ENCODE measurements at regions not wholly inside any gene's neighbourhood (a gene's known extent, or its start where the extent isn't known, plus 50 kb on each side); places are given as distances from the start of the nearest gene placed in this dataset.

GRCh38 chr10:37685741-37686683, 171.4 kb downstream of the ZNF248 start:
- DNase-seq: no peak

DNA sequence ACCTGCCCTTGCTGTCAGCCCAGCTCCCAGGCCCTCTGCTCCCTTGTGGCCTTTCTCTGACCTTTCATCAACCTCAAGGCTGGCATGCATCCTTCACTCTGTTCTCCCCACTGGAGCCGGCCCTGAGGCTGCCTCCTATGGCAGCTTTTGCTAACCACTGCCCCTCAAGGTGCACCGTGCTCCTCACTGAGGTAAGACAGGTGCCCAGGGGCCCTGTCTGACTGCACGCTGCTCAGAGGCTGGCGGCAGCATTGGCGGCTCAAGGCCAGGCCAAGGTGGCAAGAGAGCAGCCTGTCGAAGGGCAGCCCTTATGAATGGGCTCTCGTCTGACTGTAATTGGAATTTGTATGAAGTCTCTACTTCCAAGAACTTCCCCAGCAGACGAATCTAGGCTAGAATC, 172.6 kb downstream of the ZNF248 start:
- DNase-seq: no peak

DNA sequence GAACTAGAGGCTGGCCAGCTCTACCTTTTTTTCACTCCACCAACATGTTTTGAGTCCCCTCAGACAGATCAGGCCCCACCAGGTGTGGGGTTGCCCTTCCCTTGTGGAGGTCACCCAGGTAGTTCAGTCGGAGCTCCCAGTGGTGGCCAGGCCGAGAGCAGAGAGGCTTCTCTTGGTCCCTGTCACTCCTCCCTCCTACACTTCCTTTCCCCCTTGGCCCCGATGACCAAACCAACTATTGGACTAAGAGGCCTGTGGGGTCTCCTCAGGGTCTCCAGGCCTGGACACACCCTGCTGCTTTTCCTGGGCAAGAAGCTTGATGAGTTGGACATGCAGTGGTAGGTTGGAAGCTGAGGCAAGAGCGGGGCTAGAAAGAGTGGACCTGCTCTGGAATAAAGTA, 174.8 kb downstream of the ZNF248 start:
- DNase-seq: no peak

DNA sequence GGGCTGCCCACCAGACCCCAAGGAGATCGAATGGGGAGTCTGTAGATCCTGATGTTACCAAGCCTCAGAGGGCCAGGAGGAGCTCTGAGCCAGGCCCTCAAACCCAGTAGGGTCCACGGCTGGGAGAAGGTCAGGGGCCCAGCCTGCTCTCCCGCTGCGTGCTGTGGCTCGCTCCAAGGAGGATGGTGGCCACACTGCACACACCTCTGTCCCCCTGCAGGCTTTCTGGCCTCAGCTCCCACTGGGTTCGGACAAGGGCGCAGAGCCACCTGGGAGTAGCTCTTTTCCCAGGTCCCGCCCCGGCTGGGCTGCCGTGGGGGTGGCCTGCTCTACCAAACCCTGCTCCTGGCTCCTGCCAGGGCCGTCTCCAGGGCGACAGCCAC, 175.8 kb downstream of the ZNF248 start:
- DNase-seq: no peak

GRCh38 chr10:37680716-37681616, 176.4 kb downstream of the ZNF248 start:
- peak; percentile 0 for DNase-seq

DNA sequence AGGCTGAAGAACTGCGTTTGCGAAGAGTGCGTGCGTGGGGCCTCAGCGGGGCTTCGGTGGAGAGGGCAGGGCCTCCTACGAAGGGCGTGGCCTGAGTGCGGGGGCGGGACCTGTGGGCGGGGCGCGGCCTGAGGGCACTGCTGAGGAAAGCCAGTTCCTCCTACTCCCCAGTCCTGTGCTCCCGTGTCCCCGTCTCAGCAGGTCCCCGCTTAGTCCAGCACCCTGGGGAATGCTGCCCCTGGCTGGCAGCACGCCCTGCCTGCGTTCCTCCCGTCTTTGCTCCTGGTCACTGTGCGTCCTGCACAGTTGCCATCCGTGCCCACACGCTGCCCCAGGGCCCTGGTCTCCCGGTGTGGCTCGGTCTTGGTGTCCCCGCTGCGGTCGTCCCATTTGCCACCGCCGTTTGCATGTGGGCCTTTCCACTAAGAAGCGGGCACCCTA, 177.1 kb downstream of the ZNF248 start:
- DNase-seq: no peak

DNA sequence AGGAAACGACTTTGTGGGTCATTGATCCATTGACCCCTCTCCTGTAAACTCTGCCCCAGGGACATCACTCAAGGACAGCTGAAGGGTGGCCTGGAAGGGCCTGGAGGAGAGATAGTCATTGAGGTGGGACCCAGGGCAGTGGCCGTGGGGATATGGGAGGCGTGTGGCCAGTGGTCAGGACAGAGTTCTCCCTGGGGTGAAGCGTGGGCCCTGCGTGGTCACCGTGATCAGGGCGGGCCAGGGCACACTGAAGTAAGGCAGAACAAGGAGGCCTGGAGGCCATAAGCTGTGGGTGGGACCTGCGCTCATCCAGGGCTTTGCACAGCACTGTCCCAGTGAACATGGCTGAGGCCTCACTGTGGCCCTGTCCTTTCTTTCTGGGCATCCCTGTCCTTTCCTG, 177.9 kb downstream of the ZNF248 start:
- no peak for DNase-seq

DNA sequence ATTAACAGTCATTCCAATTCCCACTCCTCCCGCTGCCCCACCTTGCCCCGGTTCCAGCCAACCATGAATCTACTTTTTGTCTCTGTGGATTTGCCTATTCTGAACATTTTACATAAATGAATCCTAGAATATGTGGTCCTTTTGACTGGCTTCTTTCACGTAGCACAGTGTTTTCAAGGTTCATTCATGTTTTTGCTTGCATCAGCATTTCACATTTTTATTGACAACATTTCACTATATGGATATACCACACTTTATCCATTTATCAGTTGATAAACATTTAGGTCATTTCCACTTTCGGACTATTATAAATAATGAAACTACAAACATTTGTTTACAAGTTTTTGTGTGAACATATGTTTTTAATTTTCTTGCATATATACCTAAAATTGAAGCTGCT, 182.0 kb downstream of the ZNF248 start:
- no peak for DNase-seq

DNA sequence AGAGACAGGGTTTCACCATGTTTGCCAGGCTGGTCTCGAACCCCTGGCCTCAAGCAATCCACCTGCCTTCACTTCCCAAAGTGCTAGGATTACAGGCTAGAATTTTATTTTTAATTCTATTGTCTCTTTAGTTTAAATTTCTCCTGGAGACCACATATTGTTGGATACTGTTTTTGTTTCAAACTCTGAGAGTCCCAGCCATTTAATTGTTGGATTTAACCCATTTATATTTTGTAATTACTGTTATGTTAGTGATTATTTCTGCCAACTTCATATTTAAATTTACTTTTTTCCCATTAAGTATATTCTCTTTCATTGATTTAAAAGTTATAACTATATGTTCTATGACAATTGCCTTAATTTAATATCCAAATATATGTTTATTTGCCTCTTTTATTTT, 185.6 kb downstream of the ZNF248 start:
- DNase-seq: no peak

DNA sequence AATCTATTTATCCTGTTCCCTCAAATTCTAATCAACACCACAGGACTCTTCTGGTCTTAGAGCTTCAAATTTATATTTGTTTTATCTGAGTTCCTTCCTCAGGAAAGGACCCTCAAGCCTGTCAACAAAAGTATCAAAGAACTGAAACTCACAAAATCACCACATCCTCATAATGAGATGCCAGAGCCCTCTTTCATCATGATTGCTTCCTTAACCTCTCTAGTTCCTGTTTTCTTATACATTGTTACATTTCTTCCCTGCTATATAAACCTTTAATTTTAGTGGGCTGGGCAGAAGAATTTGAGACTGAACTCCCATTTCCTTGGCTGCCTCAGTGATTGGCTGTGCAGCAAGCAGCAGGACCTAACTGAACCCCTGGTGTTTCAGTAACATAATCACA, 189.7 kb downstream of the ZNF248 start:
- no peak for DNase-seq

GRCh38 chr10:37654466-37654865, 202.9 kb downstream of the ZNF248 start:
- DNase-seq: no peak

- no peak for DNase-seq
Measured at GRCh38 chr10:37643187-37643586, 214.2 kb downstream of the ZNF248 start.

GRCh38 chr10:37640301-37640700, 217.1 kb downstream of the ZNF248 start:
- DNase-seq: no peak

DNA sequence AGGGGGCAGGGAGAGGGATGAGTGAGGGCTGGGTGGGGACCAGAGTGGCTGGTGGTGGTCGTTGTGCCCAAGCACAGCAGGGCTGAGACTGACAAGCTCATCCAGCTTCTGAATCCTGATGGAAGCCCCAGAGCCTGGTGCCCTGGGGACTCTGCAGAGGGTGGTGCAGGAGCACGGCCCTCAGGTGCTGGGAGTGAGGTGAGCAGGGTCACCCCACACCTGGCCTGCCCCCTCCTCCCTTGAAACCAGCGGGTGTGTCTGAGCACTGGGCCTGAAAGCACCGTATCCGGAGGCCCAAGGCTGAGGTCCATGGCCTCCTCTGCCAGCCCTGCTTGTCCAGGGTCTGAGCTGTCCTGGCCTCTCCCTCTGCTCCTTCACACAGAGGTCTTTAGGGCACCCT, 218.2 kb downstream of the ZNF248 start:
- DNase-seq: no peak

- DNase-seq: no peak
Measured at GRCh38 chr10:37638569-37638968, 218.8 kb downstream of the ZNF248 start.

DNA sequence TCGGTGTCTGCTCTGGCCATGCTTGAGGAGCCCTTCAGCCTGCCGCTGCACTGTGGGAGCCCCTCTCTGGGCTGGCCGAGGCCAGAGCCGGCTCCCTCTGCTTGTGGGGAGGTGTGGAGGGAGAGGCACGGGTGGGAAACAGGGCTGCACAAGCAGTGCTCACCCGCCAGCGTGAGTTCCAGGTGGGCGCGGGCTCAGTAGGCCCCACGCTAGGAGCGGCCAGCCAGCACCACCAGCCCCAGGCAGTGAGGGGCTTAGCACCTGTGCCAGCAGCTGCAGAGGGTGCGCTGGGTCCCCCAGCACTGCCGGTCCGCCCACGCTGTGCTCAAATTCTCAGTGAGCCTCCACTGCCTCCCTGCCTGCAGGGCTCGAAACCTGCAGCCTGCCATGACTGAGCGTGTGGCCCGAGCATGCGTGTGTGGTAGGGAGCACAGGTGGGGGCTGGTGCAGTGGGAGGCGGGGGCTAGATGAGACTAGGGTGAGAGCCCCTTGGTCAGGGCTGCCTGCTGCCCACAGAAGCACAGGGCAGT, 223.0 kb downstream of the ZNF248 start:
- DNase-seq: no peak

DNA sequence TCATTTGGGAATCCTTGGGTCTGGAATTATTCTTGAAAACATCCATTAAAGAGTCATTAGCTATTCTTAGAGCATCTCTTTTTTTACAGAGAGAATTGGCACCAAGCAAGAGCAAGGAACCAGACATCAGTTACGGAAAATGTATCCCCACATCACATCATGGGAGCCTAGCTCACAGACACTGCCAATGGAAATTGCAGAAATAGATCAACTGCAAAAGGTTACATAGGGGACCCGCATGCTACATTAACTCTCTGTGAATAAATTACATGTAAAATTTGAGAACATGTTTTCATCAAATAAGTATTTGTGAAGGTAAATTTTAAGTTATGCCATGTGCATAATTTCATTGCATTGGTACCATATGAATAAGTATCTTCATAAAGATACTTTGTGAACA, 224.8 kb downstream of the ZNF248 start:
- DNase-seq: no peak

- no peak for DNase-seq
Measured at GRCh38 chr10:37623506-37623905, 233.9 kb downstream of the ZNF248 start.

DNA sequence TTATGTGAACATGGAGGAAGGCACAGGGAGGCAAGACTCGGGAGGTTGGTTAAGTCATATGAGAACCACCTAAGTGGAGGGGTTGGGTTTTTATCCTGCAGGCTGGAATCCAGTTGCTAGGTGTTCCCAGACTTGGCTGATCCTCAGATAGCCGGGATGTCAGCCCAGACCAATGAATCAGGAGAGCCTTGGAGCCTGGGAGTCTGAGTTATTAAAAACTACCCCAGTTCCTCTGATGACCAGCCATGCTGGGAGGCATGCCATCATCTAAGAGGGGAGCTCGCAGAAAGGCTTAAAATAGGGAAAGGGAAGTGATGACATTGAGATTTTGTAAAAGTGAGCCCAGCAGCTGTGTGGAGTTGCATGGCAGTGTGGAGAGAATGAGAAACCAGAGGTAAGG, 238.1 kb downstream of the ZNF248 start:
- no peak for DNase-seq

- no peak for DNase-seq
Measured at GRCh38 chr10:37588299-37588698, 269.1 kb downstream of the ZNF248 start.

GRCh38 chr10:37584643-37585042, 272.8 kb downstream of the ZNF248 start:
- DNase-seq: no peak

GRCh38 chr10:37582237-37582636, 275.2 kb downstream of the ZNF248 start:
- no peak for DNase-seq

DNA sequence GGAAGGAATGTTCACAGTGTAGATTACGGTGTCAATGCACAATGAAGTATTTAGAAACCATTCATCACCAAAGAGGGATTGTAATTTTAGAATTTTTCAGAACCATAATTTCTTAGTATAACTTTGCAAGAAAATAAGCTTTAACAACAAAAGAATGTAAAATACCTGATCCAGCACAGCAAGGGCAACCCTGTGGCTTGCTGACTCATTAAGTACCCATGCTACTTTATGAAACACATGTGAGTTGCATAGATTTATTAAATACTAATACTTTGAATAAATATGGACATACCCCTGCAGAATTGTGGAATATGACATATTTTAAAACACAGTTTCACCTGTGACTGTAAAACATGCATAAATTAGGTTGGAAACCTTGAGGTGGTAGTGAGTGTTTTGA, 281.3 kb downstream of the ZNF248 start:
- no peak for DNase-seq

Measured in fibroblast of skin of back (primary cell).